B cell (primary cell): ENCODE measurements at regions not wholly inside any gene's neighbourhood (a gene's known extent, or its start where the extent isn't known, plus 50 kb on each side); places are given as distances from the start of the nearest gene placed in this dataset.

Source experiments
- ATAC-seq: fragments of 200-7000 bp; cut with Tn5 transposase; one replicate; pipeline ENCODE4 v1.10.0; 2021; ENCODE audit warnings: low read depth, mild to moderate bottlenecking, moderate number of reproducible peaks, moderate library complexity
- CTCF ChIA-PET: fragments of 350-600 bp; sonication (Branson Sonifier 250); formaldehyde crosslinking; loops from one replicate; lab custom pipeline; 2021; ENCODE audit warnings: antibody characterized with exemption, inconsistent platforms; lab: Charles Lee
- POLR2A ChIA-PET: fragments of 350-600 bp; sonication (Branson Sonifier 250); formaldehyde crosslinking; loops from one replicate; lab custom pipeline; 2021; ENCODE audit warnings: antibody characterized with exemption; lab: Charles Lee
- DNase-seq: peaks from one replicate; pipeline ENCODE4 v3.0.0; 2013
- H2AFZ ChIP-seq: 2 replicates; pipeline ENCODE4 v1.6.1; 2012; ENCODE audit warnings: mild to moderate bottlenecking, low read depth, low read length; ENCODE audit not compliant: insufficient read depth, poor library complexity, severe bottlenecking
- H3K27ac ChIP-seq, 2 donors: 1 replicate in 1 of 2; 2 replicates in 1 of 2; pipeline ENCODE4 v1.5.1; 2012 to 2013; ENCODE audit warnings: low read length in 2 of 2, mild to moderate bottlenecking in 2 of 2, moderate library complexity in 1 of 2
- H3K27me3 ChIP-seq, 4 experiments: fragments of 200-600 bp in 1 of 4; sonication (generic) in 1 of 4; replicated peaks in 1 of 4; 1 replicate in 2 of 4; 2 replicates in 2 of 4; pipeline versions ENCODE4 v1.6.1 to v1.7.0; 2013 to 2016; ENCODE audit warnings: low read length in 3 of 4, mild to moderate bottlenecking in 2 of 4, mixed read lengths in 1 of 4, moderate library complexity in 1 of 4; ENCODE audit not compliant: insufficient read depth in 4 of 4, control insufficient read depth in 3 of 4; ENCODE audit errors: control extremely low read depth in 1 of 4
- H3K36me3 ChIP-seq, 2 experiments: replicated peaks in 1 of 2; 1 replicate in 1 of 2; 2 replicates in 1 of 2; pipeline versions ENCODE4 v1.6.1 to v1.7.1; 2013; ENCODE audit warnings: low read length in 1 of 2; ENCODE audit not compliant: insufficient read depth in 2 of 2, control insufficient read depth in 1 of 2; ENCODE audit errors: control extremely low read depth in 1 of 2, extremely low read depth in 1 of 2
- H3K4me1 ChIP-seq, 2 donors: fragments of 200-600 bp in 1 of 2; sonication (generic) in 1 of 2; 1 replicate in 1 of 2; 2 replicates in 1 of 2; pipeline versions ENCODE4 v1.5.1 to v1.6.1; 2013 to 2017; ENCODE audit warnings: low read length in 2 of 2; ENCODE audit not compliant: control insufficient read depth in 2 of 2, insufficient read depth in 2 of 2
- H3K4me2 ChIP-seq: replicated peaks from 2 replicates; pipeline ENCODE3; 2012; ENCODE audit warnings: mild to moderate bottlenecking, low read depth, low read length; ENCODE audit not compliant: poor library complexity, severe bottlenecking
- H3K4me3 ChIP-seq, 5 experiments: fragments of 200-600 bp in 1 of 5; sonication (generic) in 1 of 5; 1 replicate in 3 of 5; 2 replicates in 2 of 5; pipeline versions ENCODE4 v1.5.1 to v1.7.0; 2011 to 2016; ENCODE audit warnings: low read length in 4 of 5, mild to moderate bottlenecking in 4 of 5, low read depth in 2 of 5, control low read depth in 1 of 5, moderate library complexity in 1 of 5; ENCODE audit not compliant: insufficient read depth in 1 of 5; ENCODE audit errors: control extremely low read depth in 1 of 5, extremely low read depth in 1 of 5
- H3K79me2 ChIP-seq: fragments of 200-600 bp; sonication (generic); one replicate; pipeline ENCODE4 v1.6.0; 2016; ENCODE audit warnings: low read length; ENCODE audit not compliant: control insufficient read depth, insufficient read depth
- H3K9ac ChIP-seq: fragments of 200-600 bp; sonication (generic); 2 replicates; pipeline ENCODE4 v1.6.1; 2017; ENCODE audit warnings: mild to moderate bottlenecking, low read length, moderate library complexity
- H3K9me3 ChIP-seq, 3 donors: one replicate each; pipeline versions ENCODE4 v1.6.1 to v1.7.1; 2013; ENCODE audit warnings: low read length in 2 of 3; ENCODE audit not compliant: control insufficient read depth in 2 of 3, insufficient read depth in 1 of 3; ENCODE audit errors: control extremely low read depth in 1 of 3
- H4K20me1 ChIP-seq: 2 replicates; pipeline ENCODE4 v1.6.0; 2012; ENCODE audit warnings: mild to moderate bottlenecking, low read length; ENCODE audit not compliant: insufficient read depth, control insufficient read depth, poor library complexity, severe bottlenecking
- H3K27ac Mint-ChIP-seq: one replicate; pipeline ENCODE4 v1.8.0; 2021; ENCODE audit warnings: mixed read lengths
- H3K27me3 Mint-ChIP-seq: one replicate; pipeline ENCODE4 v1.8.0; 2021; ENCODE audit warnings: mixed read lengths
- H3K4me1 Mint-ChIP-seq: one replicate; pipeline ENCODE4 v1.8.0; 2021; ENCODE audit warnings: mixed read lengths
- H3K4me3 Mint-ChIP-seq: one replicate; pipeline ENCODE4 v1.8.0; 2021; ENCODE audit warnings: mixed read lengths
- H3K9me3 Mint-ChIP-seq: one replicate; pipeline ENCODE4 v1.8.0; 2022; ENCODE audit warnings: mixed read lengths; ENCODE audit not compliant: insufficient read depth
- CTCF ChIP-seq: fragments of 200-600 bp; IDR thresholded peaks from one replicate; pipeline ENCODE4 v1.8.0; 2022; ENCODE audit warnings: antibody characterized with exemption, mild to moderate bottlenecking
- EZH2 ChIP-seq: IDR thresholded peaks from 2 replicates; pipeline ENCODE4 v1.6.1; 2012; ENCODE audit warnings: borderline replicate concordance, low read depth, mild to moderate bottlenecking, moderate library complexity, low read length; ENCODE audit not compliant: insufficient read depth, poor library complexity, severe bottlenecking
- WGBS: methylation state at CpG from one replicate; pipeline ENCODE4 v1.1.5; 2013; ENCODE audit warnings: missing lambda C conversion rate; ENCODE audit not compliant: insufficient coverage; 5-methylcytosine and 5-hydroxymethylcytosine counted together
- intact Hi-C: fragments of 100-400 bp; cut with micrococcal nuclease; formaldehyde crosslinking; loops from one replicate; pipeline ENCODE4 v1.10.0; 2022

GRCh38 chr20:39283464-39283863 is 321.3 kb downstream of the DHX35 start:
- ChIA-PET CTCF (no interaction called here), POLR2A (no interaction called here)
- ATAC-seq (no peak), DNase-seq (no peak)
- 66% methylated on average over 3 of the region's 4 CpGs for WGBS
- H3K4me3 ChIP-seq = no peak overlapping the region
- Mint-ChIP-seq H3K4me3 (no peak overlapping the region), H3K4me1 (no peaks in the 10 kb centered on the region), H3K27me3 (peaks cover 14% of the 10 kb centered on the region), H3K9me3 (peaks cover 3% of the 10 kb centered on the region), H3K27ac (no peak overlapping the region)
- no peaks in the 10 kb centered on the region for H3K36me3 ChIP-seq
- intact Hi-C loops = no loop called here
- no peak overlapping the region for H3K9ac ChIP-seq
- no peak overlapping the region for H2AFZ ChIP-seq
- no peaks in the 10 kb centered on the region for H4K20me1 ChIP-seq
- no peaks in the 10 kb centered on the region for H3K79me2 ChIP-seq
- no peak overlapping the region for H3K4me2 ChIP-seq
- H3K27ac ChIP-seq = no peak overlapping the region
- TF ChIP-seq EZH2 (no peak), CTCF (no peak)
- peaks cover 0 to 6% (median 0%) of the 10 kb centered on the region in 4 experiments for H3K27me3 ChIP-seq
- no peaks in the 10 kb centered on the region for H3K4me1 ChIP-seq
- H3K9me3 ChIP-seq = peaks cover 0 to 5% (median 1%) of the 10 kb centered on the region in 3 donors

- Mint-ChIP-seq H3K27ac (no peak overlapping the region), H3K4me1 (no peaks in the 10 kb centered on the region), H3K9me3 (no peaks in the 10 kb centered on the region), H3K4me3 (no peak overlapping the region), H3K27me3 (peaks cover 15% of the 10 kb centered on the region)
- no peak for DNase-seq
- H3K4me1 ChIP-seq = no peaks in the 10 kb centered on the region
- TF ChIP-seq CTCF = no peak
- POLR2A ChIA-PET = no interaction called here
- H3K36me3 ChIP-seq = no peaks in the 10 kb centered on the region
- CTCF ChIA-PET = no interaction called here
- 69% methylated on average over 9 of the region's 10 CpGs for WGBS
- H3K4me2 ChIP-seq = no peak overlapping the region
- H3K9me3 ChIP-seq = peaks cover 0 to 5% (median 0%) of the 10 kb centered on the region in 3 donors
- no peaks in the 10 kb centered on the region for H4K20me1 ChIP-seq
- no peak overlapping the region for H3K9ac ChIP-seq
- intact Hi-C loops = no loop called here
- no peak overlapping the region for H2AFZ ChIP-seq
- H3K4me3 ChIP-seq = no peak overlapping the region
- ATAC-seq = no peak
- no peak overlapping the region for H3K27ac ChIP-seq
- H3K79me2 ChIP-seq = no peaks in the 10 kb centered on the region
- peaks cover 0 to 6% (median 0%) of the 10 kb centered on the region in 4 experiments for H3K27me3 ChIP-seq
Observed at GRCh38 chr20:39282619-39283092, 320.5 kb downstream of the DHX35 start.
